ENCODE measurements at regions not wholly inside any gene's neighbourhood (a gene's known extent, or its start where the extent isn't known, plus 50 kb on each side); places are given as distances from the start of the nearest gene placed in this dataset.

GRCh38 chr3:64828276-64828675 lies 140.5 kb upstream of the ADAMTS9 start:
- DNase-seq, result no peak

GRCh38 chr3:64827431-64827830 lies 139.6 kb upstream of the ADAMTS9 start:
- DNase-seq, result no peak

- no peak for DNase-seq
Observed at GRCh38 chr3:64827019-64827418, 139.2 kb upstream of the ADAMTS9 start.

GRCh38 chr3:64825404-64826120 lies 137.8 kb upstream of the ADAMTS9 start:
- DNase-seq, result no peak

GRCh38 chr3:64824394-64824909 lies 136.7 kb upstream of the ADAMTS9 start:
- DNase-seq, result no peak

- no peak for DNase-seq
Observed at GRCh38 chr3:64818196-64818595, 130.4 kb upstream of the ADAMTS9 start.

GRCh38 chr3:64816355-64816754 lies 128.6 kb upstream of the ADAMTS9 start:
- no peak for DNase-seq

GRCh38 chr3:64815789-64816188 lies 128.0 kb upstream of the ADAMTS9 start:
- DNase-seq, result no peak

- DNase-seq, result no peak
Observed at GRCh38 chr3:64815195-64815631, 127.4 kb upstream of the ADAMTS9 start.

GRCh38 chr3:64814351-64814750 lies 126.6 kb upstream of the ADAMTS9 start:
- no peak for DNase-seq

- no peak for DNase-seq
Observed at GRCh38 chr3:64813326-64813725, 125.5 kb upstream of the ADAMTS9 start.

GRCh38 chr3:64809086-64809485 lies 121.3 kb upstream of the ADAMTS9 start:
- DNase-seq, result no peak

GRCh38 chr3:64808061-64808460 lies 120.3 kb upstream of the ADAMTS9 start:
- peak in 1 of 2 experiments; percentile 69 for DNase-seq

GRCh38 chr3:64806668-64807605 lies 119.1 kb upstream of the ADAMTS9 start:
- DNase-seq, result peak; percentile 24 to 55

GRCh38 chr3:64805978-64806377 lies 118.2 kb upstream of the ADAMTS9 start:
- no peak for DNase-seq

GRCh38 chr3:64805248-64805647 lies 117.4 kb upstream of the ADAMTS9 start:
- DNase-seq, result no peak

- no peak for DNase-seq
Observed at GRCh38 chr3:64803469-64803868, 115.7 kb upstream of the ADAMTS9 start.

- no peak for DNase-seq
Observed at GRCh38 chr3:64802460-64802859, 114.7 kb upstream of the ADAMTS9 start.

- DNase-seq, result no peak
Observed at GRCh38 chr3:64801856-64802255, 114.1 kb upstream of the ADAMTS9 start.

- peak; percentile 86 to 90 for DNase-seq
Observed at GRCh38 chr3:64799606-64800005, 111.8 kb upstream of the ADAMTS9 start.

GRCh38 chr3:64798316-64798715 lies 110.5 kb upstream of the ADAMTS9 start:
- no peak for DNase-seq

GRCh38 chr3:64796607-64797399 lies 109.0 kb upstream of the ADAMTS9 start:
- no peak for DNase-seq

- no peak for DNase-seq
Observed at GRCh38 chr3:64792445-64792844, 104.6 kb upstream of the ADAMTS9 start.
